Parathyroid adenoma (tissue), 2 donors: ENCODE measurements at regions not wholly inside any gene's neighbourhood (a gene's known extent, or its start where the extent isn't known, plus 50 kb on each side); places are given as distances from the start of the nearest gene placed in this dataset.

ENCODE experiments used
- H2AFZ ChIP-seq: fragments of 300-600 bp; sonication (generic); one replicate; pipeline ENCODE4 v1.7.0; 2017; ENCODE audit warnings: antibody characterized with exemption, mild to moderate bottlenecking
- H3K27ac ChIP-seq: fragments of 300-600 bp; sonication (generic); one replicate; pipeline ENCODE4 v1.7.0; 2017
- H3K27me3 ChIP-seq: fragments of 300-600 bp; sonication (generic); one replicate; pipeline ENCODE4 v1.7.0; 2017; ENCODE audit warnings: low read length; ENCODE audit not compliant: control insufficient read depth, insufficient read depth
- H3K36me3 ChIP-seq: fragments of 300-600 bp; sonication (generic); one replicate; pipeline ENCODE4 v1.7.0; 2017; ENCODE audit warnings: low read length; ENCODE audit not compliant: control insufficient read depth, insufficient read depth
- H3K4me1 ChIP-seq: fragments of 300-600 bp; sonication (generic); one replicate; pipeline ENCODE4 v1.7.0; 2017; ENCODE audit warnings: control low read depth
- H3K4me2 ChIP-seq: fragments of 300-600 bp; sonication (generic); one replicate; pipeline ENCODE4 v1.7.0; 2017; ENCODE audit warnings: low read length
- H3K4me3 ChIP-seq: fragments of 300-600 bp; sonication (generic); one replicate; pipeline ENCODE4 v1.7.0; 2017; ENCODE audit warnings: low read depth, low read length
- H3K79me2 ChIP-seq: fragments of 300-600 bp; sonication (generic); one replicate; pipeline ENCODE4 v1.7.0; 2017; ENCODE audit warnings: control low read depth
- H3K9ac ChIP-seq: fragments of 300-600 bp; sonication (generic); one replicate; pipeline ENCODE4 v1.7.0; 2017; ENCODE audit warnings: mild to moderate bottlenecking
- H3K9me3 ChIP-seq: fragments of 300-600 bp; sonication (generic); one replicate; pipeline ENCODE4 v1.7.0; 2017; ENCODE audit warnings: low read length; ENCODE audit not compliant: control insufficient read depth
- TF ChIP-seq, protein P1 (sequence below): fragments of 300-600 bp; sonication (generic); IDR thresholded peaks from one replicate; pipeline ENCODE4 v1.7.0; 2017; ENCODE audit warnings: antibody characterized with exemption, mild to moderate bottlenecking
- donor health status: primary hyperparathyroidism.

- Histone ChIP-seq H3K4me2 (no peak overlapping the region), H3K9me3 (no peaks in the 10 kb centered on the region), H3K79me2 (no peaks in the 10 kb centered on the region), H3K9ac (no peak overlapping the region), H3K27ac (no peak overlapping the region), H2AFZ (no peak overlapping the region), H3K36me3 (no peaks in the 10 kb centered on the region), H3K4me3 (no peak overlapping the region), H3K4me1 (no peaks in the 10 kb centered on the region), H3K27me3 (no peaks in the 10 kb centered on the region)
- TF ChIP-seq, protein P1, sequence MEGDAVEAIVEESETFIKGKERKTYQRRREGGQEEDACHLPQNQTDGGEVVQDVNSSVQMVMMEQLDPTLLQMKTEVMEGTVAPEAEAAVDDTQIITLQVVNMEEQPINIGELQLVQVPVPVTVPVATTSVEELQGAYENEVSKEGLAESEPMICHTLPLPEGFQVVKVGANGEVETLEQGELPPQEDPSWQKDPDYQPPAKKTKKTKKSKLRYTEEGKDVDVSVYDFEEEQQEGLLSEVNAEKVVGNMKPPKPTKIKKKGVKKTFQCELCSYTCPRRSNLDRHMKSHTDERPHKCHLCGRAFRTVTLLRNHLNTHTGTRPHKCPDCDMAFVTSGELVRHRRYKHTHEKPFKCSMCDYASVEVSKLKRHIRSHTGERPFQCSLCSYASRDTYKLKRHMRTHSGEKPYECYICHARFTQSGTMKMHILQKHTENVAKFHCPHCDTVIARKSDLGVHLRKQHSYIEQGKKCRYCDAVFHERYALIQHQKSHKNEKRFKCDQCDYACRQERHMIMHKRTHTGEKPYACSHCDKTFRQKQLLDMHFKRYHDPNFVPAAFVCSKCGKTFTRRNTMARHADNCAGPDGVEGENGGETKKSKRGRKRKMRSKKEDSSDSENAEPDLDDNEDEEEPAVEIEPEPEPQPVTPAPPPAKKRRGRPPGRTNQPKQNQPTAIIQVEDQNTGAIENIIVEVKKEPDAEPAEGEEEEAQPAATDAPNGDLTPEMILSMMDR: no peak
Observed at GRCh38 chr13:99911965-99912566, 59.5 kb downstream of the ZIC5 start.

- Histone ChIP-seq H3K27ac (no peak overlapping the region), H3K4me2 (no peak overlapping the region), H3K9ac (no peak overlapping the region), H3K36me3 (no peaks in the 10 kb centered on the region), H3K27me3 (no peaks in the 10 kb centered on the region), H3K4me1 (no peaks in the 10 kb centered on the region), H3K4me3 (no peak overlapping the region), H3K79me2 (no peaks in the 10 kb centered on the region), H3K9me3 (no peaks in the 10 kb centered on the region), H2AFZ (no peak overlapping the region)
- TF ChIP-seq, protein P1: no peak
Observed at GRCh38 chr13:99911069-99911964, 60.2 kb downstream of the ZIC5 start.

- Histone ChIP-seq H3K27ac (no peak overlapping the region), H3K79me2 (no peaks in the 10 kb centered on the region), H3K27me3 (no peaks in the 10 kb centered on the region), H3K9ac (no peak overlapping the region), H3K9me3 (no peaks in the 10 kb centered on the region), H3K4me3 (no peak overlapping the region), H3K4me2 (no peak overlapping the region), H3K4me1 (no peaks in the 10 kb centered on the region), H2AFZ (no peak overlapping the region), H3K36me3 (no peaks in the 10 kb centered on the region)
- TF ChIP-seq, protein P1: no peak
Observed at GRCh38 chr13:99909836-99910619, 61.5 kb downstream of the ZIC5 start.

GRCh38 chr13:99909097-99909835, 62.3 kb downstream of the ZIC5 start:
- Histone ChIP-seq H3K27me3 (no peaks in the 10 kb centered on the region), H2AFZ (no peak overlapping the region), H3K9ac (no peak overlapping the region), H3K9me3 (no peaks in the 10 kb centered on the region), H3K79me2 (no peaks in the 10 kb centered on the region), H3K36me3 (no peaks in the 10 kb centered on the region), H3K4me2 (no peak overlapping the region), H3K27ac (no peak overlapping the region), H3K4me3 (no peak overlapping the region), H3K4me1 (no peaks in the 10 kb centered on the region)
- TF ChIP-seq, protein P1: no peak
